HG02938 (cell line): ENCODE measurements at regions not wholly inside any gene's neighbourhood (a gene's known extent, or its start where the extent isn't known, plus 50 kb on each side); places are given as distances from the start of the nearest gene placed in this dataset.
"Not testable (repeated sequence)": the region's sequence is repeated elsewhere in the genome, so short reads cannot be mapped to it uniquely, and the experiment has no call there.

Experiments used
- ATAC-seq: cut with Tn5 transposase; IDR thresholded peaks from one replicate; pipeline ENCODE4 v1.9.1; 2021; ENCODE audit warnings: mild to moderate bottlenecking, moderate library complexity; ENCODE audit not compliant: unreplicated experiment

GRCh38 chr18:1102848-1103247 is 198.2 kb downstream of the ADCYAP1 start:
- no peak for ATAC-seq

GRCh38 chr18:1103537-1103936 is 198.9 kb downstream of the ADCYAP1 start:
- no peak for ATAC-seq

- ATAC-seq: no peak
Measured at GRCh38 chr18:1104181-1104881, 199.7 kb downstream of the ADCYAP1 start.

GRCh38 chr18:1124495-1124894 is 219.8 kb downstream of the ADCYAP1 start:
- no peak for ATAC-seq

- ATAC-seq: no peak
Measured at GRCh38 chr18:1133541-1133940, 228.9 kb downstream of the ADCYAP1 start.

GRCh38 chr18:1147730-1148129 is 243.1 kb downstream of the ADCYAP1 start:
- no peak for ATAC-seq

GRCh38 chr18:1149709-1150108 is 245.0 kb downstream of the ADCYAP1 start:
- no peak for ATAC-seq

GRCh38 chr18:1150344-1150743 is 245.7 kb downstream of the ADCYAP1 start:
- ATAC-seq: no peak

- not testable (repeated sequence) for ATAC-seq
Measured at GRCh38 chr18:1152958-1153357, 248.3 kb downstream of the ADCYAP1 start.

GRCh38 chr18:1173593-1173992 is 268.9 kb downstream of the ADCYAP1 start:
- no peak for ATAC-seq

- no peak for ATAC-seq
Measured at GRCh38 chr18:1177232-1177631, 272.6 kb downstream of the ADCYAP1 start.

GRCh38 chr18:1191341-1191740 is 286.7 kb downstream of the ADCYAP1 start:
- ATAC-seq: no peak

- no peak for ATAC-seq
Measured at GRCh38 chr18:1213126-1213525, 308.5 kb downstream of the ADCYAP1 start.

GRCh38 chr18:1222880-1223279 is 318.2 kb downstream of the ADCYAP1 start:
- ATAC-seq: no peak

GRCh38 chr18:1227025-1227424 is 322.4 kb downstream of the ADCYAP1 start:
- ATAC-seq: no peak

- ATAC-seq: no peak
Measured at GRCh38 chr18:1229634-1230033, 325.0 kb downstream of the ADCYAP1 start.

GRCh38 chr18:1232867-1233266 is 328.2 kb downstream of the ADCYAP1 start:
- ATAC-seq: no peak

GRCh38 chr18:1240701-1241100 is 336.0 kb downstream of the ADCYAP1 start:
- no peak for ATAC-seq

- no peak for ATAC-seq
Measured at GRCh38 chr18:1244397-1245122, 339.9 kb downstream of the ADCYAP1 start.

GRCh38 chr18:1246827-1247226 is 342.2 kb downstream of the ADCYAP1 start:
- no peak for ATAC-seq

GRCh38 chr18:1252534-1252933 is 347.9 kb downstream of the ADCYAP1 start:
- no peak for ATAC-seq

- ATAC-seq: no peak
Measured at GRCh38 chr18:1252936-1253335, 348.3 kb downstream of the ADCYAP1 start.
